ENCODE measurements at regions not wholly inside any gene's neighbourhood (a gene's known extent, or its start where the extent isn't known, plus 50 kb on each side); places are given as distances from the start of the nearest gene placed in this dataset.
A peak's percentile ranks its signal among the peaks of the same experiment; 100 is the strongest.

DNA sequence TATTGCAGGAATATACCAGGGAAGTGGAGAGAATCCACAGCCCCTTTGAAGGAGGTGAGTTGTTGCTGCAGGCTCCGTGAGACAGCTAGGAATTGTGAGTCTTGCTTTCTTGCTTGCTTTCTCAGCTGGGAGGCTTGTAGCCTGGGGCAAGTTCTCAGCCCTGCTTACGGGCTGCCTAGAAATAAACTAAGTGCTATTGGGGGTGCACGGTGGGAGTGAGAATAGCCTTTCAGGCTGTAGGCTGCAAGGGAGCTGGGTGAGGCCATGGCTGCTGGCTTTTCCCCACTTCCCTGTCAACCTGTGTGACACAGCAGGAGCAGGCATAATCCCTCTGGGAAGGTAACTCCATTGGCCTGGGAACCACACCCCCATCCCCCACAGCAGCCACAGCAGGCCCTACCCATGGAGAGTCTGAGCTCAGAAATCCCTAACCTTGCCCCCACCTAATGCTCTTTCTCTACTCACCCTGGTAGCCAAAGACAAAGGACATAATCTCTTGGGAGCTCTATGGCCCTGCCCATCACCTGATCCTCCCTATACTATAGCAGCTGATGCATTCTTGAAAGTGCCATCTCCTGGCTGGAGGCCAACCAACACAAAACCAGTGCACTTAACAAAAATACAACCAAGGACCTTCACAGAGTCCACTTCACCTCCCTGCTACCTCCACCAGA is 113.0 kb downstream of the MMRN1 start:
- DNase-seq, result peak; percentile 63

DNA sequence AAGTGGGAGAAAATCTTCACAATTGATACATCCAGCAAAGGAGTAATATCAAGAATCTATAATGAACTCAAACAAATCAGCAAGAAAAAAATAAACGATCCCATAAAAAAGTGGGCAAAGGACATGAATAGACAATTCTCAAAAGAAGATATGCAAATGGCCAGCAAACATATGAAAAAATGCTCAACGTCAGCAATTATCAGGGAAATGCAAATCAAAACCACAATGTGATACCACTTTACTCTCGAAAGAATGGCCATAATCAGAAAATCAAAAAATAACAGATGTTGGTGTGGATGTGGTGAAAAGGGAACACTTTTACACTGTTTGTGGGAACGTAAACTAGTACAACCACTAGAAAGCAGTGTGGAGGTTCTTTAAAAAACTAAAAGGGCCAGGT is 114.3 kb upstream of the CCSER1 start:
- DNase-seq, result no peak

GRCh38 chr4:90024519-90024918 is 102.7 kb upstream of the CCSER1 start:
- DNase-seq, result no peak

GRCh38 chr4:90025248-90025647 is 101.9 kb upstream of the CCSER1 start:
- peak; percentile 4 for DNase-seq

DNA sequence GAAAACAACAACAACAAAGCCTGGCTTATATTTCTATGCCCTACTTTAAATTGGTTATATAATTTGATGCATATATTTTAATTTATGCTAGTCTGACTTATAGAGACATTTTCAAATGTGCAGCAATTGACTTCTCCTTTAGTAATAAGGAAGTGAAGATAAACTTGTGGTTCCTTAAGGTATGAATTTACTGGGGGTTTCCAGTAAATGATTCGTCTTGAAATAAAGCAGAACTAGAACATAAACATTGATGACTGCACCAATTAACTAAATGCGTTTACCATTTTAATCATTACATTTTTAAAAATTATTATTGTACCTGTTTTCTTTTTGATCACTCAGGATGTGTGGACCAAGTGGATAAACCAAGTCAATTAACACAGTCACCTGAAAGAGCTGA is 99.6 kb upstream of the CCSER1 start:
- no peak for DNase-seq

DNA sequence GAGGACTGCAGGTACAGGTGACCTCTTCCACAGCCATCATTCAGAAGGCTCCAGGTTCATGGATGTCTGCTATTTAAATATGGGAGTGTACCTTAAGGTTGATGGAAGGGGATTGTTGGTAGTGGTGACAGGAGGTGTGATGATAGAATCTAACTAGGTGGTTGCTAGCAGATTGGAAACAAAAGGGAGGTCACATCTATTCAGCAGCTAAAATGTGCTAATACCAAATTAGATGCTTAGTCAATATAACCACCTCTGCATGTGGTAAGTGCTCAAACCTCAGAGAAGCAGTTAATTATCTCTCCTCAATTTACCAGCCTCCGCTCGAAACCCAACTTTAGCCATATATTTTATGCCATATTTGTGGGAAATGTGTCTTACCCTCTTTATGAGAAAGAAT is 98.7 kb upstream of the CCSER1 start:
- DNase-seq, result no peak

DNA sequence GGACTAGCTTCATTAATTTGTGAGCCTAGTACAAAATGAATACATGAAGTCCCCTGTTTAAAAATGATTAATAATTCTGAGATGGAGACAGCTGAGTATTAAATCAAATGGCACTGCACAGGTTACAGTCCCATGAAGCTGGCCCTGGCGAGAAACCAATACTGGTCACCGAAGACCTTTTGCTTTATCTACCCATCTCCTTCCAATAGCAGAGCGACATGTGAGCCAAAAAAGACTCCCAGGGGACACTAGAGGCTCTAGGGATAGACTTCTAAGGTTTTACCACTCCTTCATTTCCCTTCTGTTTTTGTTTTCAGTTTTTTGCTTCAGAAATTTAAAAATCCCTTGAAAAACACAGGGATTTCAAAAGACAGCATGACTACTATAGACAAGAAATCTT is 97.0 kb upstream of the CCSER1 start:
- no peak for DNase-seq

DNA sequence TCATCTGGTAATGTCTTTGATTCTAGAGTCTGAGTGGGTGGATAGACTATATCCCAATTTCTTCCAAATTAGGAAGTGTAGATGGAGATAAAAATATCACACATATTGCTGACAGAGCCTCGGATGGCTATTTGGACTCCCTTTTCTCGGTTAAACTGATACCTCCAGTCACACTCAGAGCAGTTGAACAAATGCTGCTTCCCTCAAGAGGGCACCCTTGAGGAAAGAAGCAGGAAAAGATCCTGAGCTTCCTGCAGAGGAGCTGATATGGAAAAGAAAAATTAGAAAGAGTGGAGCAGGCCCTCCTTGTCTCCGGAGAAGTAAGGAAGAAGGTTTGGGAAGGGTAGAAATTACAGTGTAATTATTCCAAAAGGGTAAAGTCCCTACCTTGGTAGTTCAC is 96.2 kb upstream of the CCSER1 start:
- DNase-seq, result no peak

DNA sequence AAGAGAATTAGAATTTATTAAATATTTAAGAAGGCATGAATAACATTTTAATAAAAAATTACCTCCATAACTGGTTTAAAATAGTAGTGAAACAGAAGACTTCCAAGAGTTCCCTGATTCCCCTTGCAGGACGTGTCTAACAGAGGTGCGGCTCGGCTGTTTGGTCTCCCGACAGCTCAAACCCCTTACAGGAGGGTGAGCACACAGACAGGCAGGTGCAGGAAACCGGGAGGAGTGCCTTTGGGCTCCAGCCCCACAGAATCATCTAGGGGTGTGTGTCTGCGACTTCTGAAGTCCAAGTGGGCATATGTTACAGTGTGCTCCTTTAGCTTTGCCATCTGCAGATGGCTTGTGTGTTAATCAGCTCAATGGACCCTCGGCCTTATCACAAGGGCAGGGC is 88.1 kb upstream of the CCSER1 start:
- no peak for DNase-seq

GRCh38 chr4:90051999-90052398 is 75.2 kb upstream of the CCSER1 start:
- DNase-seq, result no peak

DNA sequence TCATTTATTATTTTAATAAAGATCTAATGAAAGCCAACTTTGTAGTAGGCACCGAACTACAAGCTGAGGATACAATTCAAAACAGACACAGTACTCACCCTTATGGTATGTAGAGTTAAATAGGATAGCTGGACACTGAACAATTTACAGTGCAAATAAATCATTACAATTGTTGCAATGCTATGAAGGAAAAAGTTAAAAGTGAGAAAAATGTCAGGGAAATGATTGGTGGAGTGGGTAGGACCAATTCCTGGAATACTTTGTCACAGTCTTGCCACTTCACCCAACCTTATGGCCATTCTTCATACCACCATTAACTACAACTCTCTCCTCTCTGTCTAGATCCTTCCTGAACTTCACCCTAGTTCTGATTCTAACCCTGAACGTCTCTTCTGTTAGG is 70.1 kb upstream of the CCSER1 start:
- DNase-seq, result no peak

DNA sequence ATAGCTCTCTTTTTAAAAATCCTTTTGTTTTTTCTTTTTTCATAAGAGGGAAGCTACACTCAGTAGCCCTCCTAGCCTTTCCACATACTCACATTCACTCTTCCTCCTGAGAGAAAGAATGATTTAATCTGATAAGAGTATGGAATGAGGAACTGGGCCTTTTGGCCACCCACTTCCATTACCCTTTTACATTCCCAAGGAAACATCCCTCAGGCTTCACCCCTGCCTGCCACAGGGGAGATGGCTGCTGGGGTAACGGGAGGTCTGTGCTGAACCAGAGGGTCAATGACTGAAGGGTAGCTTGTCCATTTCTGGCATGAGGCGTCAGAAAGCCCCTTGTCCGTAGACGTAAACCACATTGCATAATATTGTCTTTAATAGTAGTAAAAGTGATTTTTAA is 67.2 kb upstream of the CCSER1 start:
- no peak for DNase-seq

DNA sequence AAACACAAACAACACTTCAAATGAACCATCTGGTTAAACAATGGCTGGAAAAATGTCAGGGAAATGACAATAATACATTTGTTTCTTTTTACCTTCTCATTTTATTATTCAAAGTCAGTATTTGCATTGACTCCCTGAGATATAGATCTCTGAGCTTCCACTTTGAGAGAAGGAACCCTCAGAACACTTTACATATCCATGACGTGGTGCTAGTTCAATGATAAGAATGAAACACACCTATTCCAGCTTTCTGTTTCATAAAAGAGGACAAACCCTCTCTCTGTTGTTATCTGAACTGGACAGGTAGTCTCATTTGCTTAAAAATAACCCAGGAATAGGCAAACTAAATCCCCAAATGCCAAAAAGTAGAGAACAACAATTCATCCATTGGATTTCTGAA is 65.3 kb upstream of the CCSER1 start:
- DNase-seq, result no peak

DNA sequence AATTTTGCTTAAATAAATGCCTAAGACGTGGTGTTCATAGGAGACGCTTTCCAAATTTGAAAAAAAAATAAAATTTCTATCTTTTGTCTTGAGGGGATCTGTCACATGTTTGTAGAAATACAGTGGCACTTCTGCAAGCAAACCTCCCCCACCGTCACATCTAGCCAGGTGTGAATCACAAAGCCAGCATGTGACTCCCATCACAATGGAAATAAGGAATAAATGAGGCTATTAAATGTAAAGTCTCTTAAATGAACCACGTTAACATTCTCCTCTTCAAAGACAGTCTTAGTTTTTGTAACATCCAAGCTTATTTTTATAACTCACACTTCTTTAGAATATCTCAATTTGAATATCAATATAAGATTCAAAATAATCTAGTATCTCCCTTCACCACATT is 63.0 kb upstream of the CCSER1 start:
- no peak for DNase-seq

DNA sequence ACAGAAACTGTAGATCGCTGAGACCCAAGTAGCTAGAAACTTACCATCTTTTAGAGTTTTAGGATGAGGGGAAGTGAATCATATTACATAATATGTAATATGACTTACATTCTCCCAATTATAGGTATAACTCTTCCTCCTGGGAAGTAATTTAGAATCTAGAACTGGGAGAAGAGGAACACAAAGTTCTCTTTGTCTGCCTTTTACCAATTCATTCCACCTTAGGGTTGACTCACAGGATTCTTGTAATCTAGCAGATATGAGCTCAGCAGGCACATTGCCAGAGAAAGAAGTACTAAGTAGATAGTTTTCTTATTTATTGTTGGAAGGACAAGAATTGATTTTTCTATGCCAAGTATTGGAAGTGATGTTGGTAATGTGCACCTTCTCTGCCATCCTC is 58.0 kb upstream of the CCSER1 start:
- DNase-seq, result no peak

DNA sequence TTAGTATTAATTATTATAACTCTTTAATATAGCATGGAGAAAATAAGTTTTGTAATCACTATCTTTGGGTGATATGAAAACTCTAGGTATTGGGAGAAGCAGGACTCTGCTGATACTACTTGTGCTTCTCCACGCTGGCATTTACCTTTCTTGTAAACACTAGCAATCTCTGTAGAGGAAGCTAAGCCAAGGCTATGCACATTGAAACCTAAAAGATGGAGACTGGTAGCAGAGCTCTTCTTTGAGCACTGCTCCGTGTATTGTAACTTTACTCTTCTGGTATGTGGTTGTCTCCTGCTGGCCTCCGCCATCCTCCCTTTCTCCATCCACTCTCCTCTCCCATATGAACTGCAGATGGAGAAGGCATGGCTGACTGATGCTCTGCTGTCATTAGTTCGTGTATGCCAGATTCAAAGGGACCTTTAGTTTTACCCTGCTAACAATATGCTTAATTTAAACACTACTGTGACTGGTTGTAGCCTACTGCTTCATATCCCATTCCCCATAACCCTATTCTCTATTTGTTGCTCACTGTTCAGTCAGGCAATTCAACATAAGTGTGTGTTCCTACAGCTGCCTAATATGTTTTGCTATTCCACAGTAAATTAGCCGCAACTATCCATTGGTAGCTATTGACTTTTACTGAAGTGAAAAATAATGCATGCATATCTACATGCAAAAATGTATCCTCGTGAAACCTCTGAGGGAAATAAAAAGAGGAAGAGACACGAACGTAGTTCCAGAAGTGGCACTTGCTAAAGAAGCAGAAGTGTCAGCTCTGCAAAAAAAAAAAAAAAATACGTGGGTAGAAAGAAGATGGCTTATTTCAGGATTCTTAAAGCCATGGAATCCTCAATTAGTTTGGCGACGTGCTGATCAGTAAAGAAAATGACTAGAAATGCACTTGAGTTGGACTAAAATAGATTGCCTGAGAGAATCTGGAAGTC is 55.6 kb upstream of the CCSER1 start:
- no peak for DNase-seq

DNA sequence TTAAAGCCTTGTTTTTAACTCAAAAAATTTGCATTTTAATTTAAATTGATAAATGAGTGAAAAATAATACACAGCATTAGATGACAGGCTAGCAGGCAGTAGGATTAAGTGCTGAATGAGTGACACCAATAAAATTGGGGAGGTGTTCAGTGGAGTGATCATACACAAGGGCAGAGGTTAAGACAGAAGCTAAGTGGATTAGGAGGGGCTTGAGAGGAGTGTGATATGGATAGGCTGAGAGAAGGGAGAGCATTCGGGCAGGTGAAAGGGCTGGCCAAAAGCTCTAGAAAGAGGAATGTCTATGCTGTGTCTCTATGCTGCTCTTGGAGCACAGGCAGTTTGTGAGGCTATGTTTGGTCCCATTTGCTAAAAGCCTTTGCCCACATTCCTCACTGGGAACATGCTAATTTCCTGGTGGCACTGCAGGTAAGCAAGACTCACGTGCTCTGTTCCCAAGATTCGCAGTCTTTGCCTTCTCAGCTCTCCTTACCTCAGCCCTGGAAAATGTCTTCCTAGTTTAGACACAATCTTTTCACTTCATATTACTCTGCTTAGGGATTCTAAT is 52.8 kb upstream of the CCSER1 start:
- no peak for DNase-seq

Data from NCI-H345 (cell line).